NCI-H2196 treated with DMSO at 0.1 percent for 48 hours (cell line): ENCODE measurements at regions not wholly inside any gene's neighbourhood (a gene's known extent, or its start where the extent isn't known, plus 50 kb on each side); places are given as distances from the start of the nearest gene placed in this dataset.

Experiments
- DNase-seq: peaks from one replicate; lab custom pipeline; 2025; ENCODE audit not compliant: unreplicated experiment; lab: John Stamatoyannopoulos, UW

GRCh38 chr6:6884916-6885315 is 222.8 kb upstream of the RREB1 start:
- DNase-seq: no peak

DNA sequence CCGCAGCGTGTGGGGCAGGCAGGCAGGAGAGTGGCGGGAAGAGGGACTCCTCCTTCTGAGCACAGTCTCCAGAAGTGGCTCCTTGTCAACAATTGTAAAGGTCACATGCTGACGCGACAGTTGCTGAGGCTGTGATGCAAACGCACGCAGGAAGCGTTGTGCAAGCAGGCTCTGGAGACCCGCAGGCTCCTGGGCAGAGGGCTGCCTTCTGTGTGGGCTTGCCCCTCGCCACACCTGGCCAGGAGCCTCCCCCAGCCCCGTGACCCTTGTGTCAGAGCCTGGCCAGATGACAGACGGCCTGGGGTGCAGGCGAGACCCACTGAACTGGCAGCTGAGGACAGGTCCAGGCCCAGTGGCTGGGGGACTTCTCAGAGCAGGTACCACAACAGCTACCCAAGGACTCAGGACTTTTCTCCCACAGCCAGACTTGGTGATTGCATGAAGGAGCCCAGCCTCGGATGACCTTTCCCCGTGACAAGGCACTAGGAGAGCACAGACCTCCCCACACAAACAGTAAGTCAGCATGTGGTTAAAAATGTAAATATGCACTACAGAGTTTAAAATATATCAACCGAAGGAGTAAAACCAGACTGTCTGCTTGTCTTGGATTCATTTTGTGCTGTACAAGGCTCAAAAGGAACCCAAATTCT is 222.1 kb upstream of the RREB1 start:
- no peak for DNase-seq

DNA sequence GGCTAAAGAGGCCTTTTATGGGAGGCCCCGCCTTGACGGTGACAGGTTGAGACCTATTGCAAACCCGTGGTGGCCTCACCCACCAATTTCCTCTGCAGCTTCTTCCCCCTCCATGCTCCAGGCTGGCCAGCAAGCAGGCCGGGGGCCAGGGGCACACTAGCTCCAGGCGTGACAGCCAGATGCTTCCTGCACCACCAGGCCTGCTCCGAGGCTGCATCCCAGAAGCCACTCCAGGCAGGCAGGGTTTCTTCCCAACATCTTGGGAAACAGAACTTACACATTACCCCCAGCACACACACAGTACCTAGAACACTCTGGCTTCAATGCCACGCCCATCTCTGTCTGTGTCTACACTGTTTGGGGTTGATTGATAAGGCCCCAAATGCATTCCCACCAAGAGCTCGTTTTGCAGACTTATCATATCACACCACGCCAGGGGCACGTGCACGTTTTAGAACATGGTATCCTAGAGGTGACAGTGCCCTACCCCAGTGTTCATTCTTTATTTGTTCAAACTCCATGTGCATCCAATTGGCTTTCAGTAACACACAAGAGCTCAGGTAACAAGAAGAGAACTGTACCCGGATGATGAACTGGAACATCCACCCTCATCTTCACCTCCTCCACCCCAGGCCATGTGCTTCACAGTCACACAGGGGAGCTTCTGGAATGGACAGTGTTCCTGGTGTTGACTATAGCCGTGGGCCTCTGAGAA is 221.4 kb upstream of the RREB1 start:
- no peak for DNase-seq

DNA sequence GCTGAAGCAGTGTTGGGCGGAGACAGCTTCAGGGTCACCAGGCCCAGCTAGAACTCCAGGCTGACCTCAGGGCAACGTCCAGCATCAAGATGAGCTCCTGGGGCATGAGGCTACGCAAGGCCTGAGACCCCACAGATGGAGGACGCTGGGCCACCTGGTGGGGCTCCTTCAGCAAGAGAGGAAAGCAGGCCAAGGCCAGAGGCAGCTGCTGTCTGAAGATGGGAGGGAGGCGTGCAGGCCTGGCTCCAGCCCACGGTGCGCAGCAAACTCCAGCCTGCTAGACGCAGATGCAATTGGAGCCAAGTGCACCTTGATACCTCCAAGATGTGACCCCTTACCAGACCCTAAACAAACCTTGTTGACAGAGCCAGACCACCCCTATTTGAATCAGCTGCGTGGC is 220.9 kb upstream of the RREB1 start:
- no peak for DNase-seq

DNA sequence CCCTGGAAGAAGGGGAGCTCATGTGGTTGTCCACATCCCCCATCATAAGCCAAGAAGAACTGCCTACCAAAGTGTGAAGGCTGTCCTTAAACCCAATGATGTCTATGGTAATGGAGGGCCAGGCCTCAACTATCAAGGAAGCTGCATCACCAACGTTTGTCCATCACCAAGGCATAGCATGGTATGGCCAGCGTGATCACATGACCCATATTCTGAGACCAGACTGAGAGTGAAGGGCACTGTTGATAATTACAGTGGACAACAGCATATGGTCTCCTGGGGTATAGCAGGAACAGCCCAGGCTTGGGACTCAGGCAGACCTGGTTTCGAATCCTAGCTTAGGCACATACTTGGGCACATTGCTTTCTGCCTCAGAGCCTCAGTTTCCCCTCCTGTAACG is 218.2 kb upstream of the RREB1 start:
- no peak for DNase-seq

GRCh38 chr6:6890400-6890858 is 217.3 kb upstream of the RREB1 start:
- no peak for DNase-seq

- DNase-seq: peak; percentile 38
Observed at GRCh38 chr6:6891125-6891721, 216.5 kb upstream of the RREB1 start.

GRCh38 chr6:6891949-6892461 is 215.8 kb upstream of the RREB1 start:
- no peak for DNase-seq

- no peak for DNase-seq
Observed at GRCh38 chr6:6892744-6893583, 214.8 kb upstream of the RREB1 start.

GRCh38 chr6:6893701-6894100 is 214.1 kb upstream of the RREB1 start:
- DNase-seq: no peak

- no peak for DNase-seq
Observed at GRCh38 chr6:6895929-6896328, 211.8 kb upstream of the RREB1 start.

DNA sequence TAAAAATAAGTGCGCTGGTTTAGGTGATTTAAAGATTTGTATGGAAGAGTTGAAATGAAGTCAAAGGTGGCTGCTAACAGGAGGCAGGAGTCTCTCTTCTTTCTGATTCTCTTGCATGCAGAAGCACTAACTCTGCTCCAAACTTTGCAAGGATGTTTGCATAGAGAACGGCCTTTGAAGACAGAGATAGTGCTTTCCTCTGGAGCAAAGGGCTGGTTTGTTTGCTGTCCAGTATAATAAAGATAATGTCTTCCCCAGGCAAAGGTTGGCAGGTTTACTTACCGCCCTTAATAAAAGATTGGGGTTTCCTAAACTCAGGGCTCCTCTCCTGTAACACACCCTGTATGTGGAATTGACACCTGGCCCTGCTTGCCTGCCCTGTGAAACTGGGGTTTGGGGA is 210.6 kb upstream of the RREB1 start:
- DNase-seq: no peak

- no peak for DNase-seq
Observed at GRCh38 chr6:6900569-6901204, 207.1 kb upstream of the RREB1 start.

GRCh38 chr6:6901205-6901719 is 206.5 kb upstream of the RREB1 start:
- DNase-seq: no peak

DNA sequence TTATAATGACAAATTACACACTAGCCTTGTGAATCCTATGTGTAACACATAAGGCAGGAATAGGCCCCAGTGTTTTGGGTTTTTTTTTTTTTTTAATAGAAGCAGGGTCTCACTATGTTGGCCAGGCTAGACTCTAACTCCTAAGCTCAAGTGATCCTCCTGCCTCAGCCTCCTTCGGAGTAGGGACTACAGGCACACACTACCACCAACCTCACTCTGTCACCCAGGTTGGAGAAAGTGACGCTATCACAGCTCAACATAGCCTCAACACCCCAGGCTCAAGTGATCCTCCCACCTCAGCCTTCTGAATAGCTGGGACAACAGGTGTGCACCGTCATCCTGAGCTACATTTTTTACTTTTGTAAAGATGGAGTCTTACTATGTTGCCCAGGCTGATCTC is 205.8 kb upstream of the RREB1 start:
- no peak for DNase-seq

DNA sequence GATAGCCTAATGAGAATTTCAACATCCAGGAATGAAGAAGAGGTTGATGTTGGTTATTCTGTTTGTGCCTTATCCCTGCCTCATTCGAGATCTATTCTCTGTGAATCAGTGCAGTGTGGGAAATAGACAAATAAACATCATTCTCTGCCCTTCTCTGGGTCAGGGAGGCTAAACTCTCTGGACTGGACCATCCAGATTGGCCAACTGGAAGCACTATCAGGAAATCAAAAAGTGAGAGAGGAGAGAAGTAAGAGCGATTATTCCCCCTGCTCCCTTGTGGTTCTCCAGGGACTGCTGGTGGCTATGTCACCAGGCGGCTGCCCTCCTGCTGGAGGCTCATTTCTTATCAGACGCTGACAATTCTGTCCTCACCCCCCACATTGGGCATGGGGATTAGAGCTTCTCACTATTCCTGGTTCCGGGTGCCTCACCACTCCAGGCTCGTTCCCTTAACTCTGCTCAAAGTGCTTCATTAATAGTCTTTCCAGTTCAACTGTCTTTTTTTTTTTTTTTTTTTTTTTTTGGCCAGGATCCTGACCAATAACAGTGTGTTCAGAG is 201.7 kb upstream of the RREB1 start:
- DNase-seq: no peak

GRCh38 chr6:6906570-6907213 is 201.1 kb upstream of the RREB1 start:
- DNase-seq: no peak

DNA sequence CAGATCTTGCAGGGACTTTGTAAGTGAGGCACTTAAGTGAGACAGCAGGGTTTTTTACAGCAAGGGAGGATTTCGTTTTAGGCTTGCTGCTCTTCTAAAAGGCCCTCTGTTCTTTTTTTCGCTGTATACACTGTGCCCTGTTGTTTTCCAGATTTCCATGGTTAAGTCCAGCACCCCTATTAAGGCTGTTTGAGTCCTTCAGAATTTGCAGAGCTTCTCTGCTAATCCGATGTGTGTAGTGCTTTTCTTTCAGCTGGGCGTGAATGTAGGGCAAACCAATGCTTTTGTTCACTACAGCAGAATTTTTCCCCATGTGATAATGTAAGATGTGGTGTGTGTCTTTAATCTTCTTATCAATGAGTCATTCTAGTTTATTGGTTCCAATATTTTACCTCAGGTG is 200.5 kb upstream of the RREB1 start:
- no peak for DNase-seq

DNA sequence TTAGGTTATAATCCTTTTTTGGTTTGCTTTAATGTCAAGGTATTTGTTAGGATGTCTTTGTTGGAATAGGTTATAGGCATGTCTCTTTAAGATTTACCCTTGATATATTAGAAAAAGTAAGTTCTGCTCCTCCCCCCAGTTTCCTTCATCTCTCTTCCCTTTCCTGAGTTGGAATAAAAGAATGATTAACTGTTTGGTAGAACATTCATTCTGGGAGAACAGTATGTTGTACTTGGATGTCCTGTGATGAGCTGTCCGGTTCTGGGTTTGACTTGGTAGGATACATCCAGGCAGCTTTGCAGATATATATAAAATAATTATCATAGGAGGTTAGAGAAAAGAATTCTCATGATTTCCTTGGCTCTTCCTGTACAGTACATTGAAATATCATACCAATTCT is 199.6 kb upstream of the RREB1 start:
- DNase-seq: no peak

DNA sequence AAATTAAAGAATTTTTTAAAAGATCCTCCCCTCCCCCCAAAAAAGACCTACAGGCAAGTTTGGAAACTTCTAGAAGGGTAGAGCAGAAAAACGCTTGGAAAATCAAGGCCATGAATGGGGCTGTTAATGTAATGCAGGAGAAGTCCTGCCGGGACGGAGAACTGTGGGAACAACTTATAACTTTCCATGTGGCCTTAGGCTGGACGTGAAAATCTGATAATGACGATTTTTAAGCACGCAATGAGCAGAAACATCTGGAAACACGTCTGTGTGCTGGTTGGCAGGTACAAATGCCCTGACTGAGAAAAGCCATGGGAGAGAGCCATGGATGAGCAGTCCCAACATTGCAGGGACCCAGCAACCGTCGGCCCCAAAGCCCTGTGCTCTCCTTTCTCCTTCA is 198.7 kb upstream of the RREB1 start:
- no peak for DNase-seq
